ENCODE measurements at regions not wholly inside any gene's neighbourhood (a gene's known extent, or its start where the extent isn't known, plus 50 kb on each side); places are given as distances from the start of the nearest gene placed in this dataset.

DNA sequence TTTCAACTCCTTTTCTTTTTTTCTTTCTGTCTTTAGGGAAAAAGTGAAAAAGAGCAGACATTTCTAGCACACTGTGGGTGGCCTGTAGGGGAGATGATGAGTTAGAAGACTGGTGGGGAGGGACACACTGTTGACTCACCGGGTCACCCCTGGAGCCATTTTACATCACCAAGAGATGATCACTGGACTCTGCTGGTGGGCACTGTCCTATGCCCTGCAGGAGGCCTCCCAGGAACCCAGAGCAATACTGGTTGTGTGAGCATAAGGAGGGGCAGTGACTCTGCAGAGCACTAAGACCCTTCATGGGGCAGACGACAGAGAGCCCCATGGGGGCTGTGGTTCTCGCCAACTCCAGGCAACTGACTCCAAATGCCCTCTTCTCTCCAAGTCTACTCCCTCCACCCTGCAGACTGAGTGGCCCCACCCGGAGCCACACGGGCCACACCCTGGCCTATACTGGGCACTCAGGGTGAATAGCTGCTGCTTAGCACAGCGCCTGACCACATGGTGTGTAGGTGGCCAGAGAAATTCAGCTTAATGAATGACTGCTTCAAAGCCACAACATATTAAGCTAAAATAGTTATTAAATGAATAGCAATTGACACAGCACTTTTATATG lies 177.5 kb downstream of the CDC5L start:
- in situ Hi-C loops (cut with HindIII; ENCODE audit: low pct_unique_long_range_greater_than_20kb, low sequenced_read_pairs) (no loop called here), intact Hi-C loops (cut with micrococcal nuclease; ENCODE audit: unreplicated experiment) (no loop called here)
- TF ChIP-seq, protein P1, sequence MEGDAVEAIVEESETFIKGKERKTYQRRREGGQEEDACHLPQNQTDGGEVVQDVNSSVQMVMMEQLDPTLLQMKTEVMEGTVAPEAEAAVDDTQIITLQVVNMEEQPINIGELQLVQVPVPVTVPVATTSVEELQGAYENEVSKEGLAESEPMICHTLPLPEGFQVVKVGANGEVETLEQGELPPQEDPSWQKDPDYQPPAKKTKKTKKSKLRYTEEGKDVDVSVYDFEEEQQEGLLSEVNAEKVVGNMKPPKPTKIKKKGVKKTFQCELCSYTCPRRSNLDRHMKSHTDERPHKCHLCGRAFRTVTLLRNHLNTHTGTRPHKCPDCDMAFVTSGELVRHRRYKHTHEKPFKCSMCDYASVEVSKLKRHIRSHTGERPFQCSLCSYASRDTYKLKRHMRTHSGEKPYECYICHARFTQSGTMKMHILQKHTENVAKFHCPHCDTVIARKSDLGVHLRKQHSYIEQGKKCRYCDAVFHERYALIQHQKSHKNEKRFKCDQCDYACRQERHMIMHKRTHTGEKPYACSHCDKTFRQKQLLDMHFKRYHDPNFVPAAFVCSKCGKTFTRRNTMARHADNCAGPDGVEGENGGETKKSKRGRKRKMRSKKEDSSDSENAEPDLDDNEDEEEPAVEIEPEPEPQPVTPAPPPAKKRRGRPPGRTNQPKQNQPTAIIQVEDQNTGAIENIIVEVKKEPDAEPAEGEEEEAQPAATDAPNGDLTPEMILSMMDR (IDR thresholded peaks at IDR 0.05) = no peak
- TF ChIP-seq SIN3A (IDR thresholded peaks at IDR 0.05; ENCODE audit: borderline replicate concordance, insufficient read depth, low read depth, low read length) = no peak
- no peak for ATAC-seq
- H3K36me3 ChIP-seq (ENCODE audit: control insufficient read depth, insufficient read depth, low read length) = no peaks in the 10 kb centered on the region
- POLR2A ChIA-PET = no interaction called here
- CTCF ChIA-PET = no interaction called here
- DNase-seq (ENCODE audit: low read depth, low spot score) = no peak
- no peak overlapping the region for H3K4me3 ChIP-seq (ENCODE audit: low read depth in 2 of 2, low read length in 2 of 2)
- BruUV-seq (replicated peaks) = no TSS peak
- H3K4me1 ChIP-seq (ENCODE audit: control insufficient read depth, insufficient read depth, low read length) = no peaks in the 10 kb centered on the region
- no peak overlapping the region for H3K27ac ChIP-seq (ENCODE audit: low read length)
- no peaks in the 10 kb centered on the region for H3K27me3 ChIP-seq (ENCODE audit: control insufficient read depth, insufficient read depth, low read length)
- H3K9me3 ChIP-seq (ENCODE audit: control insufficient read depth, insufficient read depth, low read depth, low read length) = no peaks in the 10 kb centered on the region

DNA sequence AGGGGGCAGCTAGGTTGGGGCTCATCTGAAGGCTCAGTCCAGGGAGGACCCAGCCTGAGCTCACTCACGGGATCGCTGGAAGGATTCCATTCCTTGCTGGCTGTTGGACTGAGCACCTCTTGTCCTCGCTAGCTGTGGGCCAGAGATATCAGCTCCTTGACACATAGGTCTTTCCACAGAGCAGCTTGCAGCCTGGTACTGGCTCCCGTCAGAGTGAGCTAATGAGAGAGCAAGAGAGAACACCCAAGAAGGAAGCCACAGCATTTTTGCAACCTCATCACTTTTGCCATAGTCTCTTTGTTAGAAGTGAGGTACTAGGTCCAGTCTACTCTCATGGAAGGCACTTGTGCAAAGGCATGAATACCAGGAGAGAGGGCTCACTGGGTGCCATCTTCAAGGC lies 179.9 kb downstream of the CDC5L start:
- no peak overlapping the region for H3K4me3 ChIP-seq (ENCODE audit: low read depth in 2 of 2, low read length in 2 of 2)
- POLR2A ChIA-PET = no interaction called here
- no peaks in the 10 kb centered on the region for H3K36me3 ChIP-seq (ENCODE audit: control insufficient read depth, insufficient read depth, low read length)
- in situ Hi-C loops (cut with HindIII; ENCODE audit: low pct_unique_long_range_greater_than_20kb, low sequenced_read_pairs) = no loop called here
- no peak for TF ChIP-seq SIN3A (IDR thresholded peaks at IDR 0.05; ENCODE audit: borderline replicate concordance, insufficient read depth, low read depth, low read length)
- TF ChIP-seq, protein P2, sequence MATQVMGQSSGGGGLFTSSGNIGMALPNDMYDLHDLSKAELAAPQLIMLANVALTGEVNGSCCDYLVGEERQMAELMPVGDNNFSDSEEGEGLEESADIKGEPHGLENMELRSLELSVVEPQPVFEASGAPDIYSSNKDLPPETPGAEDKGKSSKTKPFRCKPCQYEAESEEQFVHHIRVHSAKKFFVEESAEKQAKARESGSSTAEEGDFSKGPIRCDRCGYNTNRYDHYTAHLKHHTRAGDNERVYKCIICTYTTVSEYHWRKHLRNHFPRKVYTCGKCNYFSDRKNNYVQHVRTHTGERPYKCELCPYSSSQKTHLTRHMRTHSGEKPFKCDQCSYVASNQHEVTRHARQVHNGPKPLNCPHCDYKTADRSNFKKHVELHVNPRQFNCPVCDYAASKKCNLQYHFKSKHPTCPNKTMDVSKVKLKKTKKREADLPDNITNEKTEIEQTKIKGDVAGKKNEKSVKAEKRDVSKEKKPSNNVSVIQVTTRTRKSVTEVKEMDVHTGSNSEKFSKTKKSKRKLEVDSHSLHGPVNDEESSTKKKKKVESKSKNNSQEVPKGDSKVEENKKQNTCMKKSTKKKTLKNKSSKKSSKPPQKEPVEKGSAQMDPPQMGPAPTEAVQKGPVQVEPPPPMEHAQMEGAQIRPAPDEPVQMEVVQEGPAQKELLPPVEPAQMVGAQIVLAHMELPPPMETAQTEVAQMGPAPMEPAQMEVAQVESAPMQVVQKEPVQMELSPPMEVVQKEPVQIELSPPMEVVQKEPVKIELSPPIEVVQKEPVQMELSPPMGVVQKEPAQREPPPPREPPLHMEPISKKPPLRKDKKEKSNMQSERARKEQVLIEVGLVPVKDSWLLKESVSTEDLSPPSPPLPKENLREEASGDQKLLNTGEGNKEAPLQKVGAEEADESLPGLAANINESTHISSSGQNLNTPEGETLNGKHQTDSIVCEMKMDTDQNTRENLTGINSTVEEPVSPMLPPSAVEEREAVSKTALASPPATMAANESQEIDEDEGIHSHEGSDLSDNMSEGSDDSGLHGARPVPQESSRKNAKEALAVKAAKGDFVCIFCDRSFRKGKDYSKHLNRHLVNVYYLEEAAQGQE (IDR thresholded peaks at IDR 0.05; ENCODE audit: insufficient read depth in 1 of 2, low read depth in 2 of 2, low read length in 1 of 2) = no peak
- H3K27ac ChIP-seq (ENCODE audit: low read length) = no peak overlapping the region
- ATAC-seq (no peak), DNase-seq (ENCODE audit: low read depth, low spot score) (no peak)
- no TSS peak for BruUV-seq (replicated peaks)
- H3K4me1 ChIP-seq (ENCODE audit: control insufficient read depth, insufficient read depth, low read length) = no peaks in the 10 kb centered on the region
- CTCF ChIA-PET = no interaction called here
- H3K9me3 ChIP-seq (ENCODE audit: control insufficient read depth, insufficient read depth, low read depth, low read length) = no peaks in the 10 kb centered on the region
- intact Hi-C loops (cut with micrococcal nuclease; ENCODE audit: unreplicated experiment) = no loop called here
- no peaks in the 10 kb centered on the region for H3K27me3 ChIP-seq (ENCODE audit: control insufficient read depth, insufficient read depth, low read length)

DNA sequence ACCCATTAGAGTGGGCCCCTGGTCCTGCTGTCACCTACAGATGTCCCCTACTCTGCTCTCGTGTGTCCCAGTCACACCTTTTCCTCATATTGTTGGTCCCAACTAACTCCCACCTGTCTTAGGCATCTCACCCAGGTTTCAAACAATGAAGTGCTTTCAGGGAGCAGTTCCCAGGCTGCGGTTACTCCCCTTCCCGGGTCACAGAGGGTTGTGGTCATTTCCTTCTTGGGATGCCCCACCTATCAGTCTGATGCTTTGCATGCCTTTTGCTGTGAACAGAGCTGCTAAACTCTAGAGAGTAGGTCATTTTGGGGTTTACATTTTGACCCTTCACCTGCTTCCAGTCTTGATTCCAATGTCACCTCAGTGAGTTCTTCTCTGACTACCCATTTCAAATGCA lies 181.6 kb downstream of the CDC5L start:
- ATAC-seq (no peak), DNase-seq (ENCODE audit: low read depth, low spot score) (no peak)
- Histone ChIP-seq H3K4me1 (ENCODE audit: control insufficient read depth, insufficient read depth, low read length) (no peaks in the 10 kb centered on the region), H3K27me3 (ENCODE audit: control insufficient read depth, insufficient read depth, low read length) (no peaks in the 10 kb centered on the region), H3K9me3 (ENCODE audit: control insufficient read depth, insufficient read depth, low read depth, low read length) (no peaks in the 10 kb centered on the region), H3K36me3 (ENCODE audit: control insufficient read depth, insufficient read depth, low read length) (no peaks in the 10 kb centered on the region), H3K27ac (ENCODE audit: low read length) (no peak overlapping the region), H3K4me3 (ENCODE audit: low read depth in 2 of 2, low read length in 2 of 2) (no peak overlapping the region)
- intact Hi-C loops (cut with micrococcal nuclease; ENCODE audit: unreplicated experiment) (no loop called here), in situ Hi-C loops (cut with HindIII; ENCODE audit: low pct_unique_long_range_greater_than_20kb, low sequenced_read_pairs) (no loop called here)
- ChIA-PET POLR2A (no interaction called here), CTCF (interaction anchor here (0.6 kb wide), 1 partner anchor 1392 kb away, joined by 3 read pairs; no protein-coding TSS in a partner anchor)
- TF ChIP-seq, protein P2 (IDR thresholded peaks at IDR 0.05; ENCODE audit: insufficient read depth in 1 of 2, low read depth in 2 of 2, low read length in 1 of 2) = no peak
- no peak for TF ChIP-seq TCF7L2 (IDR thresholded peaks at IDR 0.05; ENCODE audit: low read depth, low read length)
- TF ChIP-seq, protein P1 (IDR thresholded peaks at IDR 0.05) = no peak
- BruUV-seq (replicated peaks) = no TSS peak
